HepG2 (cell line): ENCODE measurements at regions not wholly inside any gene's neighbourhood (a gene's known extent, or its start where the extent isn't known, plus 50 kb on each side); places are given as distances from the start of the nearest gene placed in this dataset.

ENCODE experiments used
- ATAC-seq: fragments of 200-7000 bp; cut with Tn5 transposase; 3 replicates; pipeline ENCODE4 v1.9.1; 2020; ENCODE audit warnings: mild to moderate bottlenecking, moderate library complexity
- BruUV-seq: library from RNA; stranded (reverse); fragments of 400-500 nt; replicated peaks from 2 replicates; lab custom pipeline; 2021; lab: Mats Ljungman, UMichigan
- CTCF ChIA-PET: fragments of 300-600 bp; formaldehyde crosslinking; extraction: SDS; loops from one replicate; lab custom pipeline; 2021; ENCODE audit warnings: low total read pairs, inconsistent platforms, low intra/inter-chr PET ratio; lab: Yijun Ruan, JAX
- POLR2A ChIA-PET: fragments of 350-600 bp; sonication (Branson Sonifier 250); formaldehyde crosslinking; loops from one replicate; lab custom pipeline; 2020; ENCODE audit warnings: antibody characterized with exemption, inconsistent platforms; lab: Yijun Ruan, JAX
- DNase-seq: peaks from one replicate; pipeline ENCODE4 v3.0.0-alpha.2; 2015; ENCODE audit warnings: low spot score
- FAIRE-seq: peaks from 3 replicates; lab custom pipeline; 2011; peaks lifted over from hg19 to GRCh38; lab: Jason Lieb, UNC
- H2AFZ ChIP-seq: one replicate; pipeline ENCODE4 v1.6.1; 2011; ENCODE audit warnings: low read length, inconsistent platforms
- H3K27ac ChIP-seq: fragments of 300-600 bp; 3 replicates; pipeline ENCODE4 v1.8.0; 2011; ENCODE audit warnings: mixed run types, mild to moderate bottlenecking, mixed read lengths, low read length, inconsistent platforms; ENCODE audit not compliant: insufficient read depth; ENCODE audit errors: extremely low read length
- H3K27me3 ChIP-seq, 2 experiments: fragments of 200-600 bp in 1 of 2; 2 replicates in 1 of 2; 3 replicates in 1 of 2; pipeline versions ENCODE4 v1.6.0 to v1.8.0; 2011; ENCODE audit warnings: low read length in 2 of 2, mild to moderate bottlenecking in 2 of 2, moderate library complexity in 2 of 2, inconsistent platforms in 1 of 2; ENCODE audit not compliant: insufficient read depth in 2 of 2, control insufficient read depth in 1 of 2
- H3K36me3 ChIP-seq, 2 experiments: fragments of 200-600 bp in 1 of 2; replicated peaks in 1 of 2; 2 replicates in 1 of 2; 3 replicates in 1 of 2; pipeline versions ENCODE4 v1.5.1 to v1.8.0; 2011; ENCODE audit warnings: low read length in 2 of 2, inconsistent platforms in 1 of 2; ENCODE audit not compliant: insufficient read depth in 2 of 2, control insufficient read depth in 1 of 2
- H3K4me1 ChIP-seq: 2 replicates; pipeline ENCODE4 v1.5.1; 2012; ENCODE audit warnings: low read length, inconsistent platforms; ENCODE audit not compliant: insufficient read depth
- H3K4me2 ChIP-seq: 2 replicates; pipeline ENCODE4 v1.6.0; 2011; ENCODE audit warnings: low read depth, low read length, inconsistent platforms
- H3K4me3 ChIP-seq, 3 experiments: fragments of 200-600 bp in 1 of 3; sonication (generic), shearing (Covaris generic) in 1 of 3; replicated peaks in 1 of 3; 2 replicates each; pipeline ENCODE4 v1.5.1; 2011 to 2016; ENCODE audit warnings: low read length in 3 of 3, inconsistent platforms in 2 of 3, low read depth in 2 of 3, mild to moderate bottlenecking in 2 of 3, control low read depth in 1 of 3, mixed read lengths in 1 of 3; ENCODE audit not compliant: insufficient read depth in 1 of 3
- H3K79me2 ChIP-seq: one replicate; pipeline ENCODE4 v1.6.1; 2011; ENCODE audit warnings: low read length, inconsistent platforms; ENCODE audit not compliant: insufficient read depth
- H3K9ac ChIP-seq: 2 replicates; pipeline ENCODE4 v1.6.0; 2011; ENCODE audit warnings: mild to moderate bottlenecking, low read depth, low read length, inconsistent platforms; ENCODE audit not compliant: insufficient read depth
- H3K9me3 ChIP-seq: 2 replicates; pipeline ENCODE4 v1.5.1; 2012; ENCODE audit warnings: mild to moderate bottlenecking, low read length
- H4K20me1 ChIP-seq: 2 replicates; pipeline ENCODE4 v1.6.0; 2011; ENCODE audit warnings: inconsistent platforms, mild to moderate bottlenecking, low read length, moderate library complexity; ENCODE audit not compliant: insufficient read depth
- ADNP ChIP-seq: sonication (generic); formaldehyde crosslinking; IDR thresholded peaks from 2 replicates; pipeline ENCODE4 v1.4.0; 2020; ENCODE audit warnings: missing genetic modification reagents
- AKAP8 ChIP-seq: sonication (generic); formaldehyde crosslinking; IDR thresholded peaks from 2 replicates; pipeline ENCODE4 v1.5.1; 2020; ENCODE audit warnings: mild to moderate bottlenecking, missing genetic modification reagents
- CERS6 ChIP-seq: sonication (generic); formaldehyde crosslinking; IDR thresholded peaks from 2 replicates; pipeline ENCODE4 v1.5.0; 2020; ENCODE audit warnings: missing genetic modification reagents
- EZH2 ChIP-seq: conservative IDR thresholded peaks from 2 replicates; pipeline ENCODE4 v1.6.1; 2012; ENCODE audit warnings: mild to moderate bottlenecking, low read depth, low read length, moderate library complexity
- HNF4G ChIP-seq, 2 experiments: sonication (generic) in 1 of 2; formaldehyde crosslinking in 1 of 2; IDR thresholded peaks; 2 replicates each; pipeline versions ENCODE4 v1.4.0 to v1.6.1; 2011 to 2020; ENCODE audit warnings: borderline replicate concordance in 2 of 2, low read depth in 2 of 2, mild to moderate bottlenecking in 2 of 2, low read length in 1 of 2, missing genetic modification reagents in 1 of 2, moderate library complexity in 1 of 2
- JUND ChIP-seq: sonication (generic); formaldehyde crosslinking; IDR thresholded peaks from 2 replicates; pipeline ENCODE4 v1.8.0; 2022; ENCODE audit warnings: mild to moderate bottlenecking, missing genetic modification reagents
- SATB2 ChIP-seq: sonication (generic); formaldehyde crosslinking; IDR thresholded peaks from 2 replicates; pipeline ENCODE4 v1.5.0; 2020; ENCODE audit warnings: missing genetic modification reagents
- TAF15 ChIP-seq: fragments of 200-400 bp; formaldehyde crosslinking; IDR thresholded peaks from one replicate; pipeline ENCODE4 v1.6.1; 2018; ENCODE audit warnings: mild to moderate bottlenecking, low read depth, low read length; ENCODE audit not compliant: poor library complexity, severe bottlenecking
- TEF ChIP-seq: sonication (generic); formaldehyde crosslinking; IDR thresholded peaks from 2 replicates; pipeline ENCODE4 v1.5.0; 2020; ENCODE audit warnings: missing genetic modification reagents
- TFDP1 ChIP-seq: IDR thresholded peaks from 2 replicates; pipeline ENCODE4 v1.6.1; 2016; ENCODE audit warnings: missing compliant biosample characterization, missing genetic modification reagents, borderline replicate concordance
- ZBTB1 ChIP-seq: sonication (generic); formaldehyde crosslinking; IDR thresholded peaks from 2 replicates; pipeline ENCODE4 v1.4.0; 2020; ENCODE audit warnings: missing genetic modification reagents, borderline replicate concordance
- ZEB1 ChIP-seq: IDR thresholded peaks from 2 replicates; pipeline ENCODE4 v1.6.1; 2012; ENCODE audit warnings: mild to moderate bottlenecking, low read depth, inconsistent platforms; ENCODE audit not compliant: insufficient replicate concordance
- ZMAT5 ChIP-seq: sonication (generic); formaldehyde crosslinking; IDR thresholded peaks from 2 replicates; pipeline ENCODE4 v1.5.0; 2020; ENCODE audit warnings: mild to moderate bottlenecking, low read depth, missing genetic modification reagents, borderline replicate concordance
- ZNF10 ChIP-seq: sonication (generic); formaldehyde crosslinking; IDR thresholded peaks from 2 replicates; pipeline ENCODE4 v1.4.0; 2020; ENCODE audit warnings: mild to moderate bottlenecking, low read depth, missing genetic modification reagents, borderline replicate concordance
- ZNF282 ChIP-seq: fragments of 450-650 bp; IDR thresholded peaks from 2 replicates; pipeline ENCODE4 v1.6.1; 2018; ENCODE audit not compliant: partially characterized antibody
- ZNF33A ChIP-seq: sonication (generic); formaldehyde crosslinking; IDR thresholded peaks from 2 replicates; pipeline ENCODE4 v1.5.1; 2020; ENCODE audit warnings: missing genetic modification reagents, mild to moderate bottlenecking, moderate library complexity, borderline replicate concordance
- ZNF382 ChIP-seq: sonication (generic); formaldehyde crosslinking; IDR thresholded peaks from 2 replicates; pipeline ENCODE4 v1.5.0; 2020; ENCODE audit warnings: missing genetic modification reagents, mild to moderate bottlenecking, borderline replicate concordance
- ZNF644 ChIP-seq: IDR thresholded peaks from 2 replicates; pipeline ENCODE4 v1.6.1; 2016; ENCODE audit warnings: low read depth
- WGBS: methylation state at CpG from one replicate; pipeline ENCODE4 v1.1.6; 2017; ENCODE audit warnings: low lambda C conversion rate; 5-methylcytosine and 5-hydroxymethylcytosine counted together
- in situ Hi-C: cut with HindIII; loops from 2 replicates; pipeline ENCODE4 v1.10.0; 2017; ENCODE audit warnings: low pct_unique_long_range_greater_than_20kb; ENCODE audit not compliant: extremely low pct_ligation_motif_present
- intact Hi-C: fragments of 100-400 bp; cut with micrococcal nuclease; formaldehyde crosslinking; loops from one replicate; pipeline ENCODE4 v1.10.0; 2022; ENCODE audit not compliant: unreplicated experiment

- DNase-seq = no peak
- Histone ChIP-seq H3K4me2 (no peak overlapping the region), H3K4me3 (no peak overlapping the region), H3K9me3 (peaks cover 7% of the 10 kb centered on the region; the same call in 1 of the 2 replicates), H3K27me3 (no peaks in the 10 kb centered on the region), H3K9ac (no peak overlapping the region), H3K79me2 (no peaks in the 10 kb centered on the region), H3K4me1 (peaks cover 26% of the 10 kb centered on the region), H3K36me3 (no peaks in the 10 kb centered on the region), H4K20me1 (no peaks in the 10 kb centered on the region), H2AFZ (no peak overlapping the region), H3K27ac (no peak overlapping the region)
- ATAC-seq = no peak
- intact Hi-C loops (loop anchor here (2.0 to 5.0 kb wide), 6 partner anchors 148 to 322 kb away; partner anchors contain the start of genes SLC38A2 and SLC38A4), in situ Hi-C loops (loop anchor here (5.0 kb wide), 2 partner anchors 253 to 327 kb away; no protein-coding TSS in a partner anchor)
- POLR2A ChIA-PET = no interaction called here
- TF ChIP-seq ZBTB1 (CRISPR knock-in tag) = no peak
- TF ChIP-seq JUND (CRISPR knock-in tag) = no peak
- no peak for TF ChIP-seq AKAP8 (CRISPR knock-in tag)
- TF ChIP-seq HNF4G (IDR thresholded peaks at IDR 0.05; ENCODE audit: borderline replicate concordance, low read depth, low read length) = no peak
- no peak for TF ChIP-seq HNF4G (CRISPR knock-in tag; IDR thresholded peaks at IDR 0.05; ENCODE audit: borderline replicate concordance, low read depth)
- TF ChIP-seq ZNF644 (CRISPR knock-in tag) = no peak
- TF ChIP-seq SATB2 (CRISPR knock-in tag) = no peak
- TF ChIP-seq CERS6 (CRISPR knock-in tag) = no peak
- no peak for TF ChIP-seq ZNF382 (CRISPR knock-in tag)
- TF ChIP-seq ZNF33A (CRISPR knock-in tag) = no peak
- no peak for TF ChIP-seq TEF (CRISPR knock-in tag)
- no peak for TF ChIP-seq ADNP (CRISPR knock-in tag)
- TF ChIP-seq EZH2 = no peak
- TF ChIP-seq TAF15 = no peak
- no peak for TF ChIP-seq ZNF10
- TF ChIP-seq TFDP1 (CRISPR knock-in tag) = no peak
- no peak for TF ChIP-seq ZMAT5 (CRISPR knock-in tag)
- TF ChIP-seq ZEB1 = no peak
- no peak for TF ChIP-seq ZNF282
- FAIRE-seq = no peak
- WGBS = 42% methylated on average over 3 of the region's 3 CpGs
- CTCF ChIA-PET = no interaction called here
- BruUV-seq = no TSS peak
Measured at GRCh38 chr12:46679754-46680153, 146.0 kb downstream of the SLC38A4 start.
